WTC11 (cell line): ENCODE measurements at regions not wholly inside any gene's neighbourhood (a gene's known extent, or its start where the extent isn't known, plus 50 kb on each side); places are given as distances from the start of the nearest gene placed in this dataset.

ENCODE experiments used
- ATAC-seq: fragments of 200-7000 bp; cut with Tn5 transposase; 2 replicates; pipeline ENCODE4 v1.10.0; 2021; ENCODE audit warnings: mild to moderate bottlenecking, moderate library complexity
- CTCF ChIA-PET: fragments of 300-600 bp; sonication (Branson Sonifier 250); formaldehyde crosslinking; loops from one replicate; lab custom pipeline; 2021; ENCODE audit warnings: antibody characterized with exemption; lab: Charles Lee
- POLR2A ChIA-PET: fragments of 350-600 bp; sonication (Branson Sonifier 250); formaldehyde crosslinking; loops from one replicate; lab custom pipeline; 2021; ENCODE audit warnings: antibody characterized with exemption; lab: Charles Lee
- DNase-seq: peaks from one replicate; pipeline ENCODE4 v3.0.0; 2021; ENCODE audit warnings: low spot score
- H3K27ac Mint-ChIP-seq: 2 replicates; pipeline ENCODE4 v1.8.0; 2021; ENCODE audit warnings: mixed read lengths
- H3K27me3 Mint-ChIP-seq: 2 replicates; pipeline ENCODE4 v1.8.0; 2021; ENCODE audit warnings: low read depth, mild to moderate bottlenecking, moderate library complexity, mixed read lengths
- H3K36me3 Mint-ChIP-seq: 2 replicates; pipeline ENCODE4 v1.8.0; 2021; ENCODE audit warnings: mixed read lengths
- H3K4me1 Mint-ChIP-seq: 2 replicates; pipeline ENCODE4 v1.8.0; 2022; ENCODE audit warnings: mixed read lengths
- H3K4me3 Mint-ChIP-seq: 2 replicates; pipeline ENCODE4 v1.8.0; 2021; ENCODE audit warnings: mild to moderate bottlenecking, moderate library complexity, mixed read lengths
- H3K9me3 Mint-ChIP-seq: 2 replicates; pipeline ENCODE4 v1.8.0; 2021; ENCODE audit warnings: mixed read lengths
- FOXJ3 ChIP-seq: sonication (generic); formaldehyde crosslinking; IDR thresholded peaks from 2 replicates; pipeline ENCODE4 v1.9.0; 2021; ENCODE audit warnings: missing genetic modification reagents, mild to moderate bottlenecking, borderline replicate concordance
- GABPB1 ChIP-seq: sonication (generic); formaldehyde crosslinking; IDR thresholded peaks from 2 replicates; pipeline ENCODE4 v1.8.1; 2023; ENCODE audit warnings: mild to moderate bottlenecking, missing genetic modification reagents
- KAT7 ChIP-seq: sonication (generic); formaldehyde crosslinking; IDR thresholded peaks from 2 replicates; pipeline ENCODE4 v1.8.1; 2023; ENCODE audit warnings: missing genetic modification reagents, mild to moderate bottlenecking, borderline replicate concordance
- MYBL2 ChIP-seq: sonication (generic); formaldehyde crosslinking; IDR thresholded peaks from 2 replicates; pipeline ENCODE4 v1.8.1; 2023; ENCODE audit warnings: mild to moderate bottlenecking, moderate library complexity, missing genetic modification reagents
- NR1H2 ChIP-seq: sonication (generic); formaldehyde crosslinking; IDR thresholded peaks from 2 replicates; pipeline ENCODE4 v1.9.0; 2021; ENCODE audit warnings: mild to moderate bottlenecking, moderate library complexity, missing genetic modification reagents
- TEAD1 ChIP-seq: sonication (generic); formaldehyde crosslinking; IDR thresholded peaks from 2 replicates; pipeline ENCODE4 v1.8.0; 2022; ENCODE audit warnings: mild to moderate bottlenecking, missing genetic modification reagents
- TEAD4 ChIP-seq: sonication (generic); formaldehyde crosslinking; IDR thresholded peaks from 2 replicates; pipeline ENCODE4 v1.8.0; 2022; ENCODE audit warnings: mild to moderate bottlenecking, missing genetic modification reagents
- ZNF416 ChIP-seq: fragments of 250-450 bp; sonication (Bioruptor Pico); IDR thresholded peaks from 2 replicates; pipeline ENCODE4 v1.9.0; 2021; ENCODE audit warnings: mild to moderate bottlenecking, inconsistent platforms
- TF ChIP-seq, protein P1 (sequence below): fragments of 200-600 bp; IDR thresholded peaks from 2 replicates; pipeline ENCODE4 v1.8.0; 2022; ENCODE audit warnings: antibody characterized with exemption
- TF ChIP-seq, protein P2 (sequence below): sonication (generic); formaldehyde crosslinking; conservative IDR thresholded peaks from 2 replicates; pipeline ENCODE4 v1.8.1; 2022; ENCODE audit warnings: mild to moderate bottlenecking, missing genetic modification reagents
- TF ChIP-seq, protein P3 (sequence below): fragments of 250-450 bp; sonication (Bioruptor Pico); IDR thresholded peaks from 2 replicates; pipeline ENCODE4 v1.8.0; 2021; ENCODE audit warnings: mild to moderate bottlenecking
- TF ChIP-seq, protein P4 (sequence below): sonication (generic); formaldehyde crosslinking; IDR thresholded peaks from 2 replicates; pipeline ENCODE4 v1.8.0; 2023; ENCODE audit warnings: mild to moderate bottlenecking, missing genetic modification reagents
- TF ChIP-seq, protein P5 (sequence below): sonication (generic); formaldehyde crosslinking; IDR thresholded peaks from 2 replicates; pipeline ENCODE4 v1.8.1; 2023; ENCODE audit warnings: mild to moderate bottlenecking, missing genetic modification reagents, moderate library complexity
- TF ChIP-seq, protein P6 (sequence below): sonication (generic); formaldehyde crosslinking; IDR thresholded peaks from 2 replicates; pipeline ENCODE4 v1.8.1; 2022; ENCODE audit warnings: mild to moderate bottlenecking, moderate library complexity, missing genetic modification reagents
- TF ChIP-seq, protein P7 (sequence below): sonication (generic); formaldehyde crosslinking; IDR thresholded peaks from 2 replicates; pipeline ENCODE4 v1.8.1; 2023; ENCODE audit warnings: mild to moderate bottlenecking, missing genetic modification reagents, borderline replicate concordance

DNA sequence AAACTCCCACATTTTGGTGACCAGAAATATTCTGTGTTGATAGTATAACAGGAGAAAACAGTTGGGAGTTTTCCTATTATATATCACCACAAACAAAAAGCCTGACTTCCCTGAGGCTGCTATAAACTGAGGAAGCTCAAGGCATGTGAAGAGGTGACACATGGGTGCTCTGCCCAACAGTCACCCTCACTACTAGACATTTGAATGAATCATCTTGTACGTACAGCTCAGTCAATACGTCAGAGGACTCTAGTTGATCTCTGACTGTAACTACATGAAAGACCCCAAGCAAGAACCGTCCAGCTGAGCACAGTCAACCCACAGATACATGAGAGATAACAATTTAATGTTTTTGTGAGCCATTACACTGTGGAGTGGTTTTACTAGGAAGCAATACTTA lies 338.3 kb upstream of the ATP11B start:
- Mint-ChIP-seq H3K9me3 (peaks cover 20% of the 10 kb centered on the region), H3K4me3 (no peak overlapping the region), H3K4me1 (peaks cover 15% of the 10 kb centered on the region), H3K27ac (no peak overlapping the region), H3K27me3 (no peaks in the 10 kb centered on the region), H3K36me3 (no peaks in the 10 kb centered on the region; the same call in 1 of the 2 replicates)
- ATAC-seq: no peak
- CTCF ChIA-PET: no interaction called here
- POLR2A ChIA-PET: no interaction called here
- DNase-seq: no peak
- TF ChIP-seq TEAD4 (no peak), NR1H2 (CRISPR knock-in tag) (no peak), MYBL2 (no peak), GABPB1 (CRISPR knock-in tag) (no peak)
- TF ChIP-seq, all 79 proteins: peak for 0

DNA sequence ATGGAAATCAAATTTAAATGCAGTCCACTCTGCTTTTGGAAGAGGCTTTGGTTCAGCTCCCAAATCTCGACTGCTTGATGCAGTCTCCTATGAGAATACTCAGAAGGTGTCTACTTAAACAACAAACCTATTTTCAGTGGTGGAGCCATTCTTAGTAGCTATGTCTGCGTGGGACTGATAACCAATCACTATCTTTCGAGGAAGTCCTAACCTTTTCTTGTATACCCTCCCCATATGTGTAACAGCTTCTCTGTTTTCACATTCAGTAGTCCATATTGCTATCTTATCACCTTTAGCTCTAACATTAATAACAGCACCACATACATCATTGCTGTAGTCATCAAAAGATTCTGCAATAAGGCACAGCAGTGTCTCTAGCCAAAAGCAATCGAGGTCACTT lies 333.0 kb upstream of the ATP11B start:
- no peaks in the 10 kb centered on the region; the same call in 1 of the 2 replicates for H3K36me3 Mint-ChIP-seq
- no peak overlapping the region for H3K4me3 Mint-ChIP-seq
- ChIA-PET CTCF (no interaction called here), POLR2A (no interaction called here)
- peaks cover 33% of the 10 kb centered on the region for H3K9me3 Mint-ChIP-seq
- H3K27ac Mint-ChIP-seq: no peak overlapping the region
- no peak for ATAC-seq
- TF ChIP-seq, protein P1, sequence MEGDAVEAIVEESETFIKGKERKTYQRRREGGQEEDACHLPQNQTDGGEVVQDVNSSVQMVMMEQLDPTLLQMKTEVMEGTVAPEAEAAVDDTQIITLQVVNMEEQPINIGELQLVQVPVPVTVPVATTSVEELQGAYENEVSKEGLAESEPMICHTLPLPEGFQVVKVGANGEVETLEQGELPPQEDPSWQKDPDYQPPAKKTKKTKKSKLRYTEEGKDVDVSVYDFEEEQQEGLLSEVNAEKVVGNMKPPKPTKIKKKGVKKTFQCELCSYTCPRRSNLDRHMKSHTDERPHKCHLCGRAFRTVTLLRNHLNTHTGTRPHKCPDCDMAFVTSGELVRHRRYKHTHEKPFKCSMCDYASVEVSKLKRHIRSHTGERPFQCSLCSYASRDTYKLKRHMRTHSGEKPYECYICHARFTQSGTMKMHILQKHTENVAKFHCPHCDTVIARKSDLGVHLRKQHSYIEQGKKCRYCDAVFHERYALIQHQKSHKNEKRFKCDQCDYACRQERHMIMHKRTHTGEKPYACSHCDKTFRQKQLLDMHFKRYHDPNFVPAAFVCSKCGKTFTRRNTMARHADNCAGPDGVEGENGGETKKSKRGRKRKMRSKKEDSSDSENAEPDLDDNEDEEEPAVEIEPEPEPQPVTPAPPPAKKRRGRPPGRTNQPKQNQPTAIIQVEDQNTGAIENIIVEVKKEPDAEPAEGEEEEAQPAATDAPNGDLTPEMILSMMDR: no peak
- no peak for DNase-seq
- no peaks in the 10 kb centered on the region for H3K4me1 Mint-ChIP-seq
- no peaks in the 10 kb centered on the region for H3K27me3 Mint-ChIP-seq

DNA sequence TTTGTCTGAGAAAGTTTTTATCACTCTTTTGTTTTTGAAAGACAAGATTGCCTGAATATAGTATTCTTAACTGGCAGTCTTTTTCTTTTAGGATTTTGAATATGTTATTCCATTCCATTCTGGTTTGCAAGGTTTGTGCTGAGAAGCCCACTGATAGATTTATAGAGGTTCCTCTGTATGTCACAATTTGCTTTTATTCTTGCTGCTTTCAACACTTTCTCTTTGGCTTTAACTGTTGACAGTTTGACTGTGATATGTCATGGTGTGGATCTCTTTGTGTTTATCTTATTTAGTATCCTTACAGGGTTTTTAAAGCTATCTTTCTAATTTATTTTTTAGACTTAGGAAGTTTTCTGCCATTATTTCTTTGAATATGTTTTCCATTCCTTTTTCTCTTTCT lies 331.2 kb upstream of the ATP11B start:
- no peak for DNase-seq
- H3K9me3 Mint-ChIP-seq: peaks cover 26% of the 10 kb centered on the region
- CTCF ChIA-PET: no interaction called here
- TF ChIP-seq, protein P2, sequence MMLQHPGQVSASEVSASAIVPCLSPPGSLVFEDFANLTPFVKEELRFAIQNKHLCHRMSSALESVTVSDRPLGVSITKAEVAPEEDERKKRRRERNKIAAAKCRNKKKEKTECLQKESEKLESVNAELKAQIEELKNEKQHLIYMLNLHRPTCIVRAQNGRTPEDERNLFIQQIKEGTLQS (CRISPR knock-in tag): no peak
- TF ChIP-seq TEAD4: no peak
- TF ChIP-seq, protein P1: no peak
- TF ChIP-seq, protein P3, sequence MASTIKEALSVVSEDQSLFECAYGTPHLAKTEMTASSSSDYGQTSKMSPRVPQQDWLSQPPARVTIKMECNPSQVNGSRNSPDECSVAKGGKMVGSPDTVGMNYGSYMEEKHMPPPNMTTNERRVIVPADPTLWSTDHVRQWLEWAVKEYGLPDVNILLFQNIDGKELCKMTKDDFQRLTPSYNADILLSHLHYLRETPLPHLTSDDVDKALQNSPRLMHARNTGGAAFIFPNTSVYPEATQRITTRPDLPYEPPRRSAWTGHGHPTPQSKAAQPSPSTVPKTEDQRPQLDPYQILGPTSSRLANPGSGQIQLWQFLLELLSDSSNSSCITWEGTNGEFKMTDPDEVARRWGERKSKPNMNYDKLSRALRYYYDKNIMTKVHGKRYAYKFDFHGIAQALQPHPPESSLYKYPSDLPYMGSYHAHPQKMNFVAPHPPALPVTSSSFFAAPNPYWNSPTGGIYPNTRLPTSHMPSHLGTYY (CRISPR knock-in tag): no peak
- TF ChIP-seq, protein P4, sequence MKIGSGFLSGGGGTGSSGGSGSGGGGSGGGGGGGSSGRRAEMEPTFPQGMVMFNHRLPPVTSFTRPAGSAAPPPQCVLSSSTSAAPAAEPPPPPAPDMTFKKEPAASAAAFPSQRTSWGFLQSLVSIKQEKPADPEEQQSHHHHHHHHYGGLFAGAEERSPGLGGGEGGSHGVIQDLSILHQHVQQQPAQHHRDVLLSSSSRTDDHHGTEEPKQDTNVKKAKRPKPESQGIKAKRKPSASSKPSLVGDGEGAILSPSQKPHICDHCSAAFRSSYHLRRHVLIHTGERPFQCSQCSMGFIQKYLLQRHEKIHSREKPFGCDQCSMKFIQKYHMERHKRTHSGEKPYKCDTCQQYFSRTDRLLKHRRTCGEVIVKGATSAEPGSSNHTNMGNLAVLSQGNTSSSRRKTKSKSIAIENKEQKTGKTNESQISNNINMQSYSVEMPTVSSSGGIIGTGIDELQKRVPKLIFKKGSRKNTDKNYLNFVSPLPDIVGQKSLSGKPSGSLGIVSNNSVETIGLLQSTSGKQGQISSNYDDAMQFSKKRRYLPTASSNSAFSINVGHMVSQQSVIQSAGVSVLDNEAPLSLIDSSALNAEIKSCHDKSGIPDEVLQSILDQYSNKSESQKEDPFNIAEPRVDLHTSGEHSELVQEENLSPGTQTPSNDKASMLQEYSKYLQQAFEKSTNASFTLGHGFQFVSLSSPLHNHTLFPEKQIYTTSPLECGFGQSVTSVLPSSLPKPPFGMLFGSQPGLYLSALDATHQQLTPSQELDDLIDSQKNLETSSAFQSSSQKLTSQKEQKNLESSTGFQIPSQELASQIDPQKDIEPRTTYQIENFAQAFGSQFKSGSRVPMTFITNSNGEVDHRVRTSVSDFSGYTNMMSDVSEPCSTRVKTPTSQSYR (CRISPR knock-in tag): no peak
- no peak for TF ChIP-seq ZNF416
- no peak for TF ChIP-seq TEAD1
- TF ChIP-seq, protein P5, sequence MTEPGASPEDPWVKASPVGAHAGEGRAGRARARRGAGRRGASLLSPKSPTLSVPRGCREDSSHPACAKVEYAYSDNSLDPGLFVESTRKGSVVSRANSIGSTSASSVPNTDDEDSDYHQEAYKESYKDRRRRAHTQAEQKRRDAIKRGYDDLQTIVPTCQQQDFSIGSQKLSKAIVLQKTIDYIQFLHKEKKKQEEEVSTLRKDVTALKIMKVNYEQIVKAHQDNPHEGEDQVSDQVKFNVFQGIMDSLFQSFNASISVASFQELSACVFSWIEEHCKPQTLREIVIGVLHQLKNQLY: no peak
- no peak for TF ChIP-seq FOXJ3 (CRISPR knock-in tag)
- TF ChIP-seq, protein P6, sequence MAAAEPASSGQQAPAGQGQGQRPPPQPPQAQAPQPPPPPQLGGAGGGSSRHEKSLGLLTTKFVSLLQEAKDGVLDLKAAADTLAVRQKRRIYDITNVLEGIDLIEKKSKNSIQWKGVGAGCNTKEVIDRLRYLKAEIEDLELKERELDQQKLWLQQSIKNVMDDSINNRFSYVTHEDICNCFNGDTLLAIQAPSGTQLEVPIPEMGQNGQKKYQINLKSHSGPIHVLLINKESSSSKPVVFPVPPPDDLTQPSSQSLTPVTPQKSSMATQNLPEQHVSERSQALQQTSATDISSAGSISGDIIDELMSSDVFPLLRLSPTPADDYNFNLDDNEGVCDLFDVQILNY (CRISPR knock-in tag): no peak
- TF ChIP-seq, protein P7, sequence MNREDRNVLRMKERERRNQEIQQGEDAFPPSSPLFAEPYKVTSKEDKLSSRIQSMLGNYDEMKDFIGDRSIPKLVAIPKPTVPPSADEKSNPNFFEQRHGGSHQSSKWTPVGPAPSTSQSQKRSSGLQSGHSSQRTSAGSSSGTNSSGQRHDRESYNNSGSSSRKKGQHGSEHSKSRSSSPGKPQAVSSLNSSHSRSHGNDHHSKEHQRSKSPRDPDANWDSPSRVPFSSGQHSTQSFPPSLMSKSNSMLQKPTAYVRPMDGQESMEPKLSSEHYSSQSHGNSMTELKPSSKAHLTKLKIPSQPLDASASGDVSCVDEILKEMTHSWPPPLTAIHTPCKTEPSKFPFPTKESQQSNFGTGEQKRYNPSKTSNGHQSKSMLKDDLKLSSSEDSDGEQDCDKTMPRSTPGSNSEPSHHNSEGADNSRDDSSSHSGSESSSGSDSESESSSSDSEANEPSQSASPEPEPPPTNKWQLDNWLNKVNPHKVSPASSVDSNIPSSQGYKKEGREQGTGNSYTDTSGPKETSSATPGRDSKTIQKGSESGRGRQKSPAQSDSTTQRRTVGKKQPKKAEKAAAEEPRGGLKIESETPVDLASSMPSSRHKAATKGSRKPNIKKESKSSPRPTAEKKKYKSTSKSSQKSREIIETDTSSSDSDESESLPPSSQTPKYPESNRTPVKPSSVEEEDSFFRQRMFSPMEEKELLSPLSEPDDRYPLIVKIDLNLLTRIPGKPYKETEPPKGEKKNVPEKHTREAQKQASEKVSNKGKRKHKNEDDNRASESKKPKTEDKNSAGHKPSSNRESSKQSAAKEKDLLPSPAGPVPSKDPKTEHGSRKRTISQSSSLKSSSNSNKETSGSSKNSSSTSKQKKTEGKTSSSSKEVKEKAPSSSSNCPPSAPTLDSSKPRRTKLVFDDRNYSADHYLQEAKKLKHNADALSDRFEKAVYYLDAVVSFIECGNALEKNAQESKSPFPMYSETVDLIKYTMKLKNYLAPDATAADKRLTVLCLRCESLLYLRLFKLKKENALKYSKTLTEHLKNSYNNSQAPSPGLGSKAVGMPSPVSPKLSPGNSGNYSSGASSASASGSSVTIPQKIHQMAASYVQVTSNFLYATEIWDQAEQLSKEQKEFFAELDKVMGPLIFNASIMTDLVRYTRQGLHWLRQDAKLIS: no peak
- TF ChIP-seq KAT7 (CRISPR knock-in tag): no peak
- TF ChIP-seq, all 79 proteins: peak for 0
- no peaks in the 10 kb centered on the region for H3K4me1 Mint-ChIP-seq
- POLR2A ChIA-PET: no interaction called here
- no peak overlapping the region for H3K27ac Mint-ChIP-seq
- no peak for ATAC-seq
- H3K27me3 Mint-ChIP-seq: no peaks in the 10 kb centered on the region
- no peaks in the 10 kb centered on the region for H3K36me3 Mint-ChIP-seq
- H3K4me3 Mint-ChIP-seq: no peak overlapping the region
